Mammary epithelial cell (primary cell): ENCODE measurements at regions not wholly inside any gene's neighbourhood (a gene's known extent, or its start where the extent isn't known, plus 50 kb on each side); places are given as distances from the start of the nearest gene placed in this dataset.

ENCODE experiments used
- CTCF ChIP-seq, 2 donors: IDR thresholded peaks in 1 of 2; conservative IDR thresholded peaks in 1 of 2; 2 replicates each; pipeline ENCODE4 v1.5.1; 2011 to 2012; ENCODE audit warnings: inconsistent platforms in 2 of 2, low read length in 2 of 2, mild to moderate bottlenecking in 2 of 2, control low read depth in 1 of 2, low read depth in 1 of 2; ENCODE audit not compliant: insufficient read depth in 1 of 2; ENCODE audit errors: extremely low read depth in 1 of 2
- EZH2 ChIP-seq: IDR thresholded peaks from 2 replicates; pipeline ENCODE4 v1.6.1; 2012; ENCODE audit warnings: low read length, inconsistent platforms, borderline replicate concordance

GRCh38 chr5:173514661-173515060 lies 101.8 kb downstream of the BOD1 start:
- TF ChIP-seq CTCF (conservative IDR thresholded peaks at IDR 0.05 in 1 of 2, IDR thresholded peaks at IDR 0.05 in 1 of 2; ENCODE audit: extremely low read depth in 1 of 2, insufficient read depth in 1 of 2, low read depth in 1 of 2, low read length in 2 of 2) (no peak), EZH2 (no peak)
